Left lung (tissue), 4 donors: ENCODE measurements at regions not wholly inside any gene's neighbourhood (a gene's known extent, or its start where the extent isn't known, plus 50 kb on each side); places are given as distances from the start of the nearest gene placed in this dataset.

Experiments
- ATAC-seq: fragments of 200-7000 bp; cut with Tn5 transposase; one replicate; pipeline ENCODE4 v1.9.1; 2020; ENCODE audit warnings: moderate library complexity
- DNase-seq, 4 donors: peaks; one replicate each; pipeline ENCODE4 v3.0.0-alpha.2; 2013 to 2020
- H3K27ac ChIP-seq, 2 donors: fragments of 200-600 bp; sonication (generic) in 1 of 2; one replicate each; pipeline versions ENCODE4 v1.5.0 to v1.8.0; 2020 to 2021
- H3K27me3 ChIP-seq, 2 donors: fragments of 200-600 bp; sonication (generic) in 1 of 2; one replicate each; pipeline versions ENCODE4 v1.5.0 to v1.8.0; 2020 to 2021
- H3K36me3 ChIP-seq, 2 donors: fragments of 200-600 bp; sonication (generic) in 1 of 2; one replicate each; pipeline versions ENCODE4 v1.5.0 to v1.8.0; 2020 to 2021
- H3K4me1 ChIP-seq, 2 donors: fragments of 200-600 bp; one replicate each; pipeline ENCODE4 v1.8.0; 2021
- H3K4me3 ChIP-seq, 2 donors: fragments of 200-600 bp; sonication (generic) in 1 of 2; one replicate each; pipeline versions ENCODE4 v1.5.0 to v1.8.0; 2020 to 2021; ENCODE audit warnings: mild to moderate bottlenecking in 1 of 2
- H3K9me3 ChIP-seq, 2 donors: fragments of 200-600 bp; sonication (generic) in 1 of 2; one replicate each; pipeline versions ENCODE4 v1.5.0 to v1.8.0; 2020 to 2021
- intact Hi-C, 2 donors: fragments of 100-400 bp; cut with DNase I; formaldehyde crosslinking; loops; one replicate each; pipeline versions ENCODE4 v1.11.2 to v1.14.2; 2022
- TF ChIP-seq, protein P1 (sequence below), 2 donors: fragments of 200-600 bp; sonication (generic) in 1 of 2; IDR thresholded peaks; one replicate each; pipeline versions ENCODE4 v1.5.0 to v1.8.0; 2021; ENCODE audit warnings: antibody characterized with exemption in 2 of 2
- donor health status: DM: no; HTN: yes; CAD: no.
- donor health status: DM: no; HTN: no; CAD: no.

DNA sequence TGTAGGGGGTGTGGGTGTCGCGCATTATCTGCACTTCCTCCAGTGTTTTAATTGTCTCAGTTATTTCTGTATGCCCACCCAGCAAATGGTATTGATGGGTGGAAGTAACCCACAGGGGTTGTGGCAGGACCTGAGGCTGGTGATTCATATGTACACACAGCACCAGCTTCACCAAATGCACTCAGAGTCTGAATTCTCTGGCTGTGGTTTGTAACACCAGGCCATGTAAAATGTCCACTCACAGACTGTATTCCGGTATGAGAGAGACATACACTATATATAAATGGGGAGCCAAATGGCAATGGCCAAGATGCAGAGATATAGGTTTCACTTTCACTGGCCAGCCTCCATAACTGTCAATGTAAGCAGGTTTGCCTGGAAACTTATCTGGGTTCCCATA, 76.3 kb upstream of the FBXL4 start:
- intact Hi-C loops = no loop called here
- no peaks in the 10 kb centered on the region for H3K36me3 ChIP-seq
- TF ChIP-seq, protein P1, sequence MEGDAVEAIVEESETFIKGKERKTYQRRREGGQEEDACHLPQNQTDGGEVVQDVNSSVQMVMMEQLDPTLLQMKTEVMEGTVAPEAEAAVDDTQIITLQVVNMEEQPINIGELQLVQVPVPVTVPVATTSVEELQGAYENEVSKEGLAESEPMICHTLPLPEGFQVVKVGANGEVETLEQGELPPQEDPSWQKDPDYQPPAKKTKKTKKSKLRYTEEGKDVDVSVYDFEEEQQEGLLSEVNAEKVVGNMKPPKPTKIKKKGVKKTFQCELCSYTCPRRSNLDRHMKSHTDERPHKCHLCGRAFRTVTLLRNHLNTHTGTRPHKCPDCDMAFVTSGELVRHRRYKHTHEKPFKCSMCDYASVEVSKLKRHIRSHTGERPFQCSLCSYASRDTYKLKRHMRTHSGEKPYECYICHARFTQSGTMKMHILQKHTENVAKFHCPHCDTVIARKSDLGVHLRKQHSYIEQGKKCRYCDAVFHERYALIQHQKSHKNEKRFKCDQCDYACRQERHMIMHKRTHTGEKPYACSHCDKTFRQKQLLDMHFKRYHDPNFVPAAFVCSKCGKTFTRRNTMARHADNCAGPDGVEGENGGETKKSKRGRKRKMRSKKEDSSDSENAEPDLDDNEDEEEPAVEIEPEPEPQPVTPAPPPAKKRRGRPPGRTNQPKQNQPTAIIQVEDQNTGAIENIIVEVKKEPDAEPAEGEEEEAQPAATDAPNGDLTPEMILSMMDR (IDR thresholded peaks at IDR 0.05) = no peak

DNA sequence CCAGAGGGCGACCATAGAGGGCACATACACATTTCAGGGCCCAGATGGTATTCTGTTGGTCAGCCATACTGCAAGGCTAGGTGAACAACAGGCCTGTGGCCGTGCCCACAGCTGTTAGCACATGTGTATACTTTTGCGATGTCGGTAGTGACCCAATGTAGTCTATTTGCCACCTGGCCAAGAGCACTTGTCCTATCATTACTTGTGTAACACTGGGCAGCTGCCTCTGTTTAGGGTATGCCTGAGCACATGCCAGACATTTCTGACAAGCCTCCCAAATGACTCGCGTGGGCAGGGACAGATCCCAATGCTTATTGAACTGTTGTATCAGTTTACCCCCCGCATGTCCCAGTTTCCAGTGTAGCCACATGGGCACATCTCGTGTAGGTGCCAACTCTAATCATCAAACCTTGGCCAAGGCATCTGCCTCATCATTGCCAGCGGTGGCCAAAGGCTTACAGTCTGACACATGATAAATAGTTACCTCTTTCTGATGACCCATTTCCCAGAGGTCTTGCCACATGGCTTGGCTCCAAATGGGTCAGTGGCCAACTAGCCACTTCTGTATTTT, 74.4 kb upstream of the FBXL4 start:
- intact Hi-C loops = no loop called here
- no peaks in the 10 kb centered on the region for H3K36me3 ChIP-seq
- H3K27me3 ChIP-seq = no peaks in the 10 kb centered on the region
- TF ChIP-seq, protein P1 (IDR thresholded peaks at IDR 0.05) = no peak
- H3K9me3 ChIP-seq = peaks cover 0 to 13% of the 10 kb centered on the region in 2 donors
- ATAC-seq = no peak
- H3K4me3 ChIP-seq = no peak overlapping the region
- H3K4me1 ChIP-seq = no peaks in the 10 kb centered on the region
- H3K27ac ChIP-seq = no peak overlapping the region
- no peak for DNase-seq

More for the DNA sequence above, 76.3 kb upstream of the FBXL4 start:
- Histone ChIP-seq H3K9me3 (peaks cover 0 to 16% of the 10 kb centered on the region in 2 donors), H3K27me3 (no peaks in the 10 kb centered on the region), H3K4me1 (no peaks in the 10 kb centered on the region), H3K27ac (no peak overlapping the region), H3K4me3 (no peak overlapping the region)
- no peak for ATAC-seq
- DNase-seq = no peak

DNA sequence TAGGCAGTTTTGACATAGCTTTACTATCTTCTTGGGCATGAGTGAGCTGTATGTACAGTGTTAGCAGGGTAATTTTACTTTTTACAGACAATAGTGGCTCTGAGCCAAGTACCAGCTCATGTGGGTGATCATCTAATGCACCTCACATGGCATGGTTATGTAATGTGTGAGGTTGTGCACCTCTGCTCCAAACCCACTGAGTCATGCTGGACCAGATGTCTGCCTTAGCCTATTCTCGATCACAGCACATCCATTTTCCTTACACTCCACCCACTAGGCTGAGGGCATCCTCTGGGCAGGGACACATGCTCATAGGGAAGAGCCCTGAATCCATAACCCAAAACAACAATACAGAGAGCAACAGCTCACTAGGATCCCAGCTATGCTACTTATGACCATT, 71.6 kb upstream of the FBXL4 start:
- H3K27me3 ChIP-seq = no peaks in the 10 kb centered on the region
- no peak overlapping the region for H3K27ac ChIP-seq
- DNase-seq (no peak), ATAC-seq (no peak)
- TF ChIP-seq, protein P1 (IDR thresholded peaks at IDR 0.05) = no peak
- H3K9me3 ChIP-seq = no peaks in the 10 kb centered on the region
- H3K4me3 ChIP-seq = no peak overlapping the region
- intact Hi-C loops = no loop called here
- H3K4me1 ChIP-seq = no peaks in the 10 kb centered on the region
- H3K36me3 ChIP-seq = no peaks in the 10 kb centered on the region

DNA sequence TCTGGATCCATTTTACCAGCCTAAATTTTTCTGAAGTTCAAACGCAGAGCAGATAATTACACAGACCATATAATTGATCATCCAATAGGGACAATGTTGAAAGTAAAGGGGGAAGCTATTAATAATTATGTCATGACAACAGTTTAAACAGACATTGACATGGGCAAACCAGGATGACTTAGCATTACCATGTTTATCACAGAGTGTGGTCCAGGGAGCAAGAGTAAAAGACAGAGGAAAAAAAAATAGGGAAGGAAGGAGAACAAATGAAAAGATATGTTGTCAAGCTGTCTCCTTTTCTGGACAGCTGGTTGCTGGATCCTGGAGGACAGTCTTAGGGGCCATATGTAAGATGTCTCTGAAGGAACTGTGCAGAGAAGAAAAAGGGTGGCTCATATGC, 69.4 kb upstream of the FBXL4 start:
- no peaks in the 10 kb centered on the region for H3K4me1 ChIP-seq
- H3K4me3 ChIP-seq = no peak overlapping the region
- DNase-seq (no peak), ATAC-seq (no peak)
- no peaks in the 10 kb centered on the region for H3K9me3 ChIP-seq
- no peaks in the 10 kb centered on the region for H3K27me3 ChIP-seq
- H3K27ac ChIP-seq = peak overlapping the region in 1 of 2 donors; percentile 31
- H3K36me3 ChIP-seq = no peaks in the 10 kb centered on the region
- TF ChIP-seq, protein P1 (IDR thresholded peaks at IDR 0.05) = no peak
- intact Hi-C loops = no loop called here

DNA sequence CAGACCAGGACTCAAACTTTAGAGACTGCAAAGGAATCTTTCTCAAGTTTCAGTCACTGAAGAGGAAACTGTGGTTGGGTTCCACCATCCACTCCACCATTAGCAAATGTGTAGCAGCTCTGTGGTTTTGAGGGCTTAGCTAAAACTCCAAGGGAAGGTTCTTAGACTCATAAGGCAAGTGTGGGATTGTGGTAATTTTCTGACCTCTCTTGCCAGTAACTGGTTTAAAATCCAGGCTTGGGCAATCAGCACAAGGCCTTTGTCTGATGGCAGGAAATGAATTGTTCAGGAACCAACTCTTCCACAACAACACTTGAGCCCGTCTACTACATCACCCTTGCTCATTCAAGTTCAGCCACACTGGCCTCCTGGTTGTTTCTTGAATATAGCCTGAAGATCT, 68.6 kb upstream of the FBXL4 start:
- no peaks in the 10 kb centered on the region for H3K9me3 ChIP-seq
- H3K4me1 ChIP-seq = no peaks in the 10 kb centered on the region
- no peaks in the 10 kb centered on the region for H3K36me3 ChIP-seq
- DNase-seq = no peak
- peak overlapping the region in 1 of 2 donors; percentile 31 for H3K27ac ChIP-seq
- ATAC-seq = no peak
- no peaks in the 10 kb centered on the region for H3K27me3 ChIP-seq
- no peak overlapping the region for H3K4me3 ChIP-seq
- TF ChIP-seq, protein P1 (IDR thresholded peaks at IDR 0.05) = no peak
- intact Hi-C loops = no loop called here
